ENCODE measurements at regions not wholly inside any gene's neighbourhood (a gene's known extent, or its start where the extent isn't known, plus 50 kb on each side); places are given as distances from the start of the nearest gene placed in this dataset.

- Histone ChIP-seq H3K4me3 (replicated peaks in 1 of 4; ENCODE audit: control extremely low read depth in 1 of 4, insufficient read depth in 1 of 4, low read depth in 3 of 4, low read length in 4 of 4) (no peak overlapping the region), H3K4me2 (ENCODE audit: extremely low read depth, insufficient read depth, low read length) (no peak overlapping the region), H3K4me1 (ENCODE audit: control insufficient read depth, extremely low read depth, insufficient read depth, low read length) (no peaks in the 10 kb centered on the region), H3K36me3 (ENCODE audit: control insufficient read depth, insufficient read depth, low read length) (no peaks in the 10 kb centered on the region), H3K9me3 (ENCODE audit: control insufficient read depth, insufficient read depth, low read depth, low read length) (no peaks in the 10 kb centered on the region), H3K9ac (ENCODE audit: insufficient read depth, low read length) (no peak overlapping the region), H2AFZ (ENCODE audit: low read length) (no peak overlapping the region), H3K27ac (ENCODE audit: insufficient read depth, low read length) (no peak overlapping the region), H3K27me3 (ENCODE audit: control insufficient read depth, insufficient read depth, low read length) (no peaks in the 10 kb centered on the region), H3K79me2 (ENCODE audit: control insufficient read depth, insufficient read depth, low read length) (no peaks in the 10 kb centered on the region), H4K20me1 (ENCODE audit: control insufficient read depth, extremely low read depth, insufficient read depth, low read length) (no peaks in the 10 kb centered on the region)
- DNase-seq (ENCODE audit: low read depth in 2 of 2), result no peak
- TF ChIP-seq CTCF (conservative IDR thresholded peaks at IDR 0.05 in 1 of 2, IDR thresholded peaks at IDR 0.05 in 1 of 2; ENCODE audit: low read depth in 1 of 2, low read length in 2 of 2) (no peak), EZH2 (IDR thresholded peaks at IDR 0.05; ENCODE audit: low read length, missing control alignments) (no peak)
These were observed 584.6 kb downstream of the GABRG1 start for GRCh38 chr4:45539142-45539814.

GRCh38 chr4:45530498-45530897 is 593.4 kb downstream of the GABRG1 start:
- H4K20me1 ChIP-seq (ENCODE audit: control insufficient read depth, extremely low read depth, insufficient read depth, low read length), result no peaks in the 10 kb centered on the region
- no peak for DNase-seq (ENCODE audit: low read depth in 2 of 2)
- H3K27ac ChIP-seq (ENCODE audit: insufficient read depth, low read length), result no peak overlapping the region
- H3K4me3 ChIP-seq (replicated peaks in 1 of 4; ENCODE audit: control extremely low read depth in 1 of 4, insufficient read depth in 1 of 4, low read depth in 3 of 4, low read length in 4 of 4), result no peak overlapping the region
- no peaks in the 10 kb centered on the region for H3K9me3 ChIP-seq (ENCODE audit: control insufficient read depth, insufficient read depth, low read depth, low read length)
- no peak overlapping the region for H3K4me2 ChIP-seq (ENCODE audit: extremely low read depth, insufficient read depth, low read length)
- H3K79me2 ChIP-seq (ENCODE audit: control insufficient read depth, insufficient read depth, low read length), result no peaks in the 10 kb centered on the region
- no peak for TF ChIP-seq CTCF (conservative IDR thresholded peaks at IDR 0.05 in 1 of 2, IDR thresholded peaks at IDR 0.05 in 1 of 2; ENCODE audit: low read depth in 1 of 2, low read length in 2 of 2)
- no peak for TF ChIP-seq EZH2 (IDR thresholded peaks at IDR 0.05; ENCODE audit: low read length, missing control alignments)
- no peaks in the 10 kb centered on the region for H3K36me3 ChIP-seq (ENCODE audit: control insufficient read depth, insufficient read depth, low read length)
- no peak overlapping the region for H3K9ac ChIP-seq (ENCODE audit: insufficient read depth, low read length)
- H3K27me3 ChIP-seq (ENCODE audit: control insufficient read depth, insufficient read depth, low read length), result no peaks in the 10 kb centered on the region
- no peak overlapping the region for H2AFZ ChIP-seq (ENCODE audit: low read length)
- H3K4me1 ChIP-seq (ENCODE audit: control insufficient read depth, extremely low read depth, insufficient read depth, low read length), result no peaks in the 10 kb centered on the region

GRCh38 chr4:45527160-45527559 is 596.7 kb downstream of the GABRG1 start:
- H3K79me2 ChIP-seq (ENCODE audit: control insufficient read depth, insufficient read depth, low read length), result no peaks in the 10 kb centered on the region
- H3K36me3 ChIP-seq (ENCODE audit: control insufficient read depth, insufficient read depth, low read length), result no peaks in the 10 kb centered on the region
- H3K4me3 ChIP-seq (replicated peaks in 1 of 4; ENCODE audit: control extremely low read depth in 1 of 4, insufficient read depth in 1 of 4, low read depth in 3 of 4, low read length in 4 of 4), result no peak overlapping the region
- no peaks in the 10 kb centered on the region for H3K4me1 ChIP-seq (ENCODE audit: control insufficient read depth, extremely low read depth, insufficient read depth, low read length)
- no peak overlapping the region for H3K27ac ChIP-seq (ENCODE audit: insufficient read depth, low read length)
- H3K27me3 ChIP-seq (ENCODE audit: control insufficient read depth, insufficient read depth, low read length), result no peaks in the 10 kb centered on the region
- H3K4me2 ChIP-seq (ENCODE audit: extremely low read depth, insufficient read depth, low read length), result no peak overlapping the region
- no peaks in the 10 kb centered on the region for H3K9me3 ChIP-seq (ENCODE audit: control insufficient read depth, insufficient read depth, low read depth, low read length)
- TF ChIP-seq CTCF (conservative IDR thresholded peaks at IDR 0.05 in 1 of 2, IDR thresholded peaks at IDR 0.05 in 1 of 2; ENCODE audit: low read depth in 1 of 2, low read length in 2 of 2) (no peak), EZH2 (IDR thresholded peaks at IDR 0.05; ENCODE audit: low read length, missing control alignments) (no peak)
- no peak overlapping the region for H2AFZ ChIP-seq (ENCODE audit: low read length)
- no peak for DNase-seq (ENCODE audit: low read depth in 2 of 2)
- no peak overlapping the region for H3K9ac ChIP-seq (ENCODE audit: insufficient read depth, low read length)
- no peaks in the 10 kb centered on the region for H4K20me1 ChIP-seq (ENCODE audit: control insufficient read depth, extremely low read depth, insufficient read depth, low read length)

All from fibroblast of lung (primary cell).